NB4 (cell line): ENCODE measurements at regions not wholly inside any gene's neighbourhood (a gene's known extent, or its start where the extent isn't known, plus 50 kb on each side); places are given as distances from the start of the nearest gene placed in this dataset.

Source experiments
- DNase-seq: peaks from one replicate; pipeline ENCODE4 v3.0.0; 2010; ENCODE audit warnings: low read depth
- H3K4me3 ChIP-seq: one replicate; pipeline ENCODE4 v1.5.1; 2011; ENCODE audit warnings: mild to moderate bottlenecking, low read depth, low read length, moderate library complexity
- CTCF ChIP-seq: IDR thresholded peaks from one replicate; pipeline ENCODE4 v1.5.1; 2012; ENCODE audit warnings: low read depth, low read length
- MAX ChIP-seq: IDR thresholded peaks from 2 replicates; pipeline ENCODE4 v1.6.1; 2011; ENCODE audit warnings: low read depth, low read length
- MYC ChIP-seq: IDR thresholded peaks from 2 replicates; pipeline ENCODE4 v1.6.1; 2011; ENCODE audit warnings: low read depth, low read length
- POLR2A ChIP-seq: IDR thresholded peaks from 2 replicates; pipeline ENCODE4 v1.6.1; 2011; ENCODE audit warnings: mild to moderate bottlenecking; ENCODE audit not compliant: insufficient read length; ENCODE audit errors: extremely low read depth

- no peak overlapping the region for H3K4me3 ChIP-seq
- no peak for TF ChIP-seq CTCF
- no peak for TF ChIP-seq MYC
- no peak for DNase-seq
Observed at GRCh38 chr1:219692981-219693380, 80.1 kb upstream of the ZC3H11B start.

- no peak for DNase-seq
- no peak overlapping the region for H3K4me3 ChIP-seq
- TF ChIP-seq CTCF (no peak), MYC (no peak), MAX (no peak), POLR2A (no peak)
Observed at GRCh38 chr1:219689774-219690173, 76.9 kb upstream of the ZC3H11B start.

- TF ChIP-seq MYC (no peak), MAX (no peak), POLR2A (no peak), CTCF (no peak)
- no peak for DNase-seq
- no peak overlapping the region for H3K4me3 ChIP-seq
Observed at GRCh38 chr1:219687779-219688178, 74.9 kb upstream of the ZC3H11B start.

GRCh38 chr1:219686171-219686570 lies 73.3 kb upstream of the ZC3H11B start:
- TF ChIP-seq MYC (no peak), CTCF (no peak), MAX (no peak), POLR2A (no peak)
- DNase-seq = no peak
- H3K4me3 ChIP-seq = no peak overlapping the region

GRCh38 chr1:219682788-219683187 lies 69.9 kb upstream of the ZC3H11B start:
- no peak for DNase-seq
- TF ChIP-seq MAX (no peak), CTCF (no peak), POLR2A (no peak), MYC (no peak)

GRCh38 chr1:219681876-219682275 lies 69.0 kb upstream of the ZC3H11B start:
- no peak for DNase-seq
- H3K4me3 ChIP-seq = no peak overlapping the region
- no peak for TF ChIP-seq CTCF
- no peak for TF ChIP-seq MAX
- no peak for TF ChIP-seq MYC
- TF ChIP-seq POLR2A = no peak

More at GRCh38 chr1:219682788-219683187, 69.9 kb upstream of the ZC3H11B start:
- no peak overlapping the region for H3K4me3 ChIP-seq
